ENCODE measurements at regions not wholly inside any gene's neighbourhood (a gene's known extent, or its start where the extent isn't known, plus 50 kb on each side); places are given as distances from the start of the nearest gene placed in this dataset.

DNA sequence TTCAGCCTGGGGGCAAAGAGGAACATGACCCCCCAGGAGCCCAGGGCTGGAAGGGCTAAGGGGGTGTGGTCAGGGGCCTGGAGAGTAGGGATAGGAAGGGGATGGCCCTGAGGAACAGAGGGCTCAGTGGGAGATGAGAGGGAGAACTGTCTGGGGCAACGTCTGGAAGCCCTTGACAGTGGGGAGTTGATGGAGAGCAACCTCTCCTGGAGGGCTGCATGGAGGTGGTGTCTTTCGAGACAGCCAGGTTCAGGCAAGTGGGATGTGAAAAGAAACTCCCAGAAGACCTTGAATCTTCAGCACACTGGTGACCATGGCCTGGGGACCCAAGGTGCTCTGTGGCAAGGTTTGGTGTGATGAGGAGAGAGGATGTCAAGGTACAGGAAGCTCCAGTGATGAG lies 54.2 kb upstream of the RUNX3 start:
- Histone ChIP-seq H3K4me1 (ENCODE audit: insufficient read depth, low read length) (no peaks in the 10 kb centered on the region), H3K4me2 (ENCODE audit: insufficient read depth, insufficient read length, low read length) (no peak overlapping the region), H4K8ac (replicated peaks; ENCODE audit: insufficient read length, low read depth, low read length) (no peak overlapping the region), H2AFZ (ENCODE audit: low read length) (no peak overlapping the region), H3K56ac (ENCODE audit: insufficient read length, low read depth, low read length) (no peak overlapping the region), H3K9ac (ENCODE audit: extremely low read depth, insufficient read length, low read length) (no peak overlapping the region), H3K79me2 (ENCODE audit: insufficient read depth, low read length) (no peaks in the 10 kb centered on the region), H4K20me1 (ENCODE audit: control insufficient read depth, insufficient read depth, insufficient read length) (no peaks in the 10 kb centered on the region), H2BK12ac (ENCODE audit: insufficient read length, low read depth, low read length) (no peak overlapping the region), H4K5ac (ENCODE audit: insufficient read length, low read depth, low read length) (no peak overlapping the region), H3K79me1 (ENCODE audit: insufficient read depth, low read depth, low read length, poor library complexity, severe bottlenecking) (no peaks in the 10 kb centered on the region), H3K23ac (ENCODE audit: insufficient read length, low read depth, low read length) (no peak overlapping the region), H2BK5ac (ENCODE audit: insufficient read length, low read length) (no peak overlapping the region), H3K18ac (ENCODE audit: insufficient read length, low read depth, low read length) (no peak overlapping the region), H3K4ac (ENCODE audit: low read depth, low read length) (no peak overlapping the region), H2BK20ac (ENCODE audit: low read depth, low read length, poor library complexity, severe bottlenecking) (no peak overlapping the region), H2AK5ac (ENCODE audit: insufficient read length, low read length) (no peak overlapping the region), H2BK15ac (ENCODE audit: low read depth, low read length) (no peak overlapping the region), H3K9me3 (ENCODE audit: control insufficient read depth, low read depth, low read length) (no peaks in the 10 kb centered on the region), H3K27me3 (ENCODE audit: insufficient read depth, low read length) (no peaks in the 10 kb centered on the region), H3K27ac (ENCODE audit: insufficient read length, low read depth, low read length) (no peak overlapping the region), H3K14ac (ENCODE audit: insufficient read depth, low read length) (no peak overlapping the region), H3T11ph (ENCODE audit: low read length) (no peak overlapping the region), H3K23me2 (ENCODE audit: insufficient read length, low read depth, low read length, poor library complexity, severe bottlenecking) (no peaks in the 10 kb centered on the region), H2BK120ac (ENCODE audit: low read depth, low read length, poor library complexity, severe bottlenecking) (no peak overlapping the region), H4K91ac (ENCODE audit: insufficient read length, low read depth, low read length) (no peak overlapping the region)
- no peak for DNase-seq
- H3K4me1 Mint-ChIP-seq = peaks cover 5 to 8% of the 10 kb centered on the region in 2 experiments; a peak in 2 of 4 replicates
- WGBS (ENCODE audit: extremely low coverage, insufficient read length, low lambda C conversion rate) = no CpG with 5 or more reads among the region's 2 CpGs
- H3K27me3 Mint-ChIP-seq (ENCODE audit: low read depth) = peaks cover 4% of the 10 kb centered on the region
- H3K27ac Mint-ChIP-seq = no peak overlapping the region; a peak in 1 of 7 replicates
- TF ChIP-seq, protein P1, sequence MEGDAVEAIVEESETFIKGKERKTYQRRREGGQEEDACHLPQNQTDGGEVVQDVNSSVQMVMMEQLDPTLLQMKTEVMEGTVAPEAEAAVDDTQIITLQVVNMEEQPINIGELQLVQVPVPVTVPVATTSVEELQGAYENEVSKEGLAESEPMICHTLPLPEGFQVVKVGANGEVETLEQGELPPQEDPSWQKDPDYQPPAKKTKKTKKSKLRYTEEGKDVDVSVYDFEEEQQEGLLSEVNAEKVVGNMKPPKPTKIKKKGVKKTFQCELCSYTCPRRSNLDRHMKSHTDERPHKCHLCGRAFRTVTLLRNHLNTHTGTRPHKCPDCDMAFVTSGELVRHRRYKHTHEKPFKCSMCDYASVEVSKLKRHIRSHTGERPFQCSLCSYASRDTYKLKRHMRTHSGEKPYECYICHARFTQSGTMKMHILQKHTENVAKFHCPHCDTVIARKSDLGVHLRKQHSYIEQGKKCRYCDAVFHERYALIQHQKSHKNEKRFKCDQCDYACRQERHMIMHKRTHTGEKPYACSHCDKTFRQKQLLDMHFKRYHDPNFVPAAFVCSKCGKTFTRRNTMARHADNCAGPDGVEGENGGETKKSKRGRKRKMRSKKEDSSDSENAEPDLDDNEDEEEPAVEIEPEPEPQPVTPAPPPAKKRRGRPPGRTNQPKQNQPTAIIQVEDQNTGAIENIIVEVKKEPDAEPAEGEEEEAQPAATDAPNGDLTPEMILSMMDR (conservative IDR thresholded peaks at IDR 0.05) = no peak
- H3K36me3 Mint-ChIP-seq (ENCODE audit: insufficient read depth in 1 of 3, low read depth in 3 of 3) = no peaks in the 10 kb centered on the region
- H3K9me3 Mint-ChIP-seq = no peaks in the 10 kb centered on the region; a peak in 1 of 5 replicates
- H3K4me3 Mint-ChIP-seq = no peak overlapping the region; a peak in 1 of 5 replicates

Measured in H9 (cell line).